ENCODE measurements at regions not wholly inside any gene's neighbourhood (a gene's known extent, or its start where the extent isn't known, plus 50 kb on each side); places are given as distances from the start of the nearest gene placed in this dataset.
A peak's percentile ranks its signal among the peaks of the same experiment; 100 is the strongest.
"Not testable (repeated sequence)": the region's sequence is repeated elsewhere in the genome, so short reads cannot be mapped to it uniquely, and the experiment has no call there.

DNA sequence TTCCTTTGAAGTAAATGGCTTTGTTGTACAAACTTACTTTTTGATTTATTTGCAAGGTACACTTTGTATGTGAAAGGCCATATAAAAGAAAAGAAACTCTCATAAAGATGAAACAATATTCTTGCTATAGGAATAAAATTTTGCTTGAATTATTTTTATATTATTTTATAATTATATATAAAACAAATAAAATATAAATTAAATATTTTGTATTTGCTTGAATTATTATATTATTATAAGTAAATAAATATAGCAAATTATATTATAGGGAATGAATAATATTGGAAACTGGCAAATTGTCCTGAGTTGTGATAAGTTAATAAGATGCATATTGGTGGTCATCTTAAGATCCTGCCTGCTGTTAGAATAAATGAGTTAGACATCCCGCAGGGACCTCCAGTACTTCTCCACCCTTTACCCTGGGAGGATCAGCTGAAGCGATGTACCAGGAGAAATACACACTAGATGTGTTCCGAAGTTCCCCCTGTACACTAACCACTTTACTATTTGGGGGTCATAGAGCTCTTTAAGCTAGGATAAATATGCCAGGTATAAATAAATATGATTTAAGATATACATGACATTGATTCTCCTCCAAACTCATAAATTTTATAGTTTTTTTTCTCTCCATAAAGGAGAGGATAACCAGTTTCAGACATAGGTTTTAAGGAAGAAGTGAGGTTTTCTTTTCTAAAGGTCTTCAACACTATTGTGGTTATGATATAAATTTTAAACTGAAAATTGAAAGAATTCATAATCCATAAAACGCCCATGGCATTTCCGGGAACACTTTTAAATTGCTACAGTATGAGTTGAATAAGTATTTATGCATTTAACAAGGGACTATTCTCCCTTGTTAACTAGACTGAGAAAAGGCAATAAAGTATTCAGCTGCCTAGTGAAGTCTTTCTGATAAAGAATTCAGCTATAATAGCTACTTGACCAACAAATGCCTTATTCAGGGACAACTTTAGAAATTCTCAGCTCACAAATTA, 486.3 kb upstream of the MARCKS start:
- no peak for DNase-seq (ENCODE audit: low read depth)

DNA sequence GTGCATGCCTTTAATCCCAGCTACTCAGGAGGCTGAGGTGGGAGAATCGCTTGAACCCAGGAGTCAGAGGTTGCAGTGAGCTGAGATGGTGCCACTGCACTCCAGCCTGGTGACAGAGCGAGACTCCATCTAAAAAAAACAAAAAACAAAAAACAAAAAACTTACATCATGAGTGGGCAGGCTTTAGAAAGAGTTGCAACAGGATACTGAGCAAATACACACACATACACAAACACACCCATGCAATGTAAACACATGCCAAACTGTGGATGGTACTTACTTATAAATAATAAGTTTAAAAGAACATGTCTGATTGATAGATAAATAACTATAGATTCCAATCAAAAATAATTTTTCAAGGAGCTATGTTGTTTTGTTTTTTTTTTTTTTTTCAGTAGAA, 481.7 kb upstream of the MARCKS start:
- DNase-seq (ENCODE audit: low read depth) = not testable (repeated sequence)

GRCh38 chr6:113375950-113376846, 480.9 kb upstream of the MARCKS start:
- DNase-seq (ENCODE audit: low read depth) = peak; percentile 78

GRCh38 chr6:113376847-113377165, 480.3 kb upstream of the MARCKS start:
- DNase-seq (ENCODE audit: low read depth) = no peak

DNA sequence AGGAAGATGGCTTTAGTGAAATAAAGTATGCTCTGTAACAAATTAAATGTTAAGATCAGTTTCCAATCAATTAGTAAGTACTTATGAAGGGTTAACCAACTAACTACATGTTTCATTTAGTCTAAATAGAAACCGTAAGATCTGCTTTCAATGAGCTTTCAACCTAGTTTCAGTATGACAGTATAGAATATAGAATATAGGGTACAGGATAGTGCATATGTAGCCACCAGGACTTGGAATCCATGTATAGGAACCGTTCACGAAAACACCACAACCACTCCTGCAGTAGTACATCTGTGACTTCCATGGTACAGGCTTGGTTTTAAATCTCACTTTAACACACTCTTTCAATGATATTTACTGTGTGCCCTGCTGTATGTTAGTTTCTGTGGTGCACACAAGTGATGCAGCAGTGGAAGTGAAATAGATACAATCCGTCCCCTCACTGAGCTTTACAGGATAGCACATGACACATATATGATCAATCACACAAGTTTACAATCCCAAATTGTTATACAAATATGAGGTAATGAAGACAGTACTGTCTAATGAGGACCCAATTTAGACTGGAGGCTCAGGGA, 479.7 kb upstream of the MARCKS start:
- DNase-seq (ENCODE audit: low read depth) = no peak

- DNase-seq (ENCODE audit: low read depth) = no peak
These were observed 476.6 kb upstream of the MARCKS start for GRCh38 chr6:113380591-113380990.

DNA sequence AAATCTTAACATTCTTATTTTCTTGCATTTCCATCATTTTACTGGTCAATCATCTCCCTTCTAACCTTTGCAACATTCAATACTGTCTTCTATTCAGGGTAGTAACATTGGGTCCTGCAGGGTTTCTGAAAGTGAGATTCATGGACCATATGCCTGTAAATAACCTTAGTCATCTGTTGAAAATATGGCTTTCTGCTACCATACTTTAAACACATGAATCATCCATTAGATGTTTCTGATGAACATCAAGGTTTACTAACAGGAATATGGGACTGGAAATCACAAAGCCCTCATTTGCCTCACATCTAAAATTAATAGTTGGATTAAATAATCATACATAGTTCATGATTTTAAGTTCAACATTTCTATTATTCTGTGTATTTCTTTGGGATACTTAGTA, 475.9 kb upstream of the MARCKS start:
- DNase-seq (ENCODE audit: low read depth) = no peak

- DNase-seq (ENCODE audit: low read depth) = no peak
These were observed 475.2 kb upstream of the MARCKS start for GRCh38 chr6:113381959-113382358.

DNA sequence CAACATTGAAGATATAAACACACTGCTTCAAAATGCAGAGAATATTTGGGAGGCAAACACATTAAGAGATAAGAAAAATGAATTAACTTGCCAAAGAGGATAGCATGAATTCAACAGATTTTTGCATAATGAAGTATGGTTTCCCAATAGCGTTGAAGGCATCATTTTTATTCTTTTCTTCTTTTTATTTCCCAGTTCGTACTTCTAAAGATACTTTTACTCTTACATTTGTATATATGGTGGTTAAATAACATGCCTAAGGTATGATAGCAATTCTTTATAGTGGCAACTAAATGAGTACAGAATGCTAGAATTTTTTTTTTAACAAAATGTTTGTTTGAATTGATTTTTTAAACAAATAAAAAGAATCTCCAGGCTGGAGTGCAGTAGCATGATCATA, 473.4 kb upstream of the MARCKS start:
- no peak for DNase-seq (ENCODE audit: low read depth)

DNA sequence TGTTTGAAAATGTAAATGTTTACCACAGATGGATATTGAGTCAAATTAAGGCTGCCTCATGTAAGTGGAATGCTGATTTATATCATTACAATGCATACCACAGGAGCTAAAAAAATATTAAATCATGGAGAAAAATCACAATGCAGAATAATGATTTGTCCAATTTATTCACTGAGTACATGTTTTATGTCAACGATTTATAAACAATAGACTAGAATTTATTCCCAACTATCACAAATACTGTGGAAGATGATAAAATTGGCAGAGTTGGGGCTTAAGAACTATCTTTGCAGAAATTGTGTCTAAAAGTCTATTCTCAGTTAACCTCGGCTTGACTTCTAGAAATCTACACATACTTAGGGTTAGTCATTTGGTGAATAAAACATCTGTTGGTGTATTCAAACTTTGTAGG, 472.1 kb upstream of the MARCKS start:
- no peak for DNase-seq (ENCODE audit: low read depth)

DNA sequence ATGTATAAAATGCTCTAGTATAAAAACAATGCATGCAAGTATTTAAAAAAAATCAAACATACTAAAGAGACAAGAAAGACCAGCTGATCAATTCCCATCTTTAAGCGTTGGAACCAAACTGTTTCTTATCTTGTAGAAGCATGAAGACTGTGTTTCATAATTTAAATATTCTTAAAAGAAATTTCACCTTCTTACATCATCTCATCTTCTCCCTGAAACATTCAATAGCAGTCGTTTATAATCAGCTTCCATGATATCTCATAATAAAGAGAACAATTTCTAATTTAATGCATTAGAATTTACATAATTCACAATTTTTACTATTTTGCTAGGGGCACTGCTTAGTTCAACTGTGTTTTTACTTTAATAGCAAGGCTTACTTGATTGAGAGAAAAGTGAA, 468.1 kb upstream of the MARCKS start:
- DNase-seq (ENCODE audit: low read depth) = no peak

DNA sequence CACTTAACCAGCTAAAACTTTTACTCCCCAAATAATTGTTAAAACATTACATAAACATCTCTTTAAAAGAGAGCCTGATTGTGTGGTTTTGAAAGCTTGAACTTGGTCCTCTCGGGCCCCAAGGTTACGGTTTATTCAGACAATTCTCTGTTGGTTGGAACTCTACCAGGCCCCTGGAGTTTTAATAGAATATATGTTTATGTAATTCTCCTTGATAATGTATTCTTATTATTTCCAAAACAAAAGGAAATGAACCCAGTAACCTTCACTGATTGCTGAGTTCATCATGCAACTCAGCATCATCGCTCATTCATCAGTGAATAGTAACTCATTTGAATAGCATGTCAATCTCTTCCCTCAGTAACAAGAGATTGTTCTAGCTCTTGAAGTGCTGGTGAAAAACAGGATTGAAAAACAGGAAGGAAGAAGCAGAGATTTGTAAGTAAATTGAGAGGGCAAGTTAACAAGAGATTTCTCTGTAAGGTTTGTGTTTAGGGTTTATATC, 464.5 kb upstream of the MARCKS start:
- no peak for DNase-seq (ENCODE audit: low read depth)

GRCh38 chr6:113394216-113394615, 462.9 kb upstream of the MARCKS start:
- DNase-seq (ENCODE audit: low read depth) = no peak

GRCh38 chr6:113394729-113395128, 462.4 kb upstream of the MARCKS start:
- DNase-seq (ENCODE audit: low read depth) = no peak

DNA sequence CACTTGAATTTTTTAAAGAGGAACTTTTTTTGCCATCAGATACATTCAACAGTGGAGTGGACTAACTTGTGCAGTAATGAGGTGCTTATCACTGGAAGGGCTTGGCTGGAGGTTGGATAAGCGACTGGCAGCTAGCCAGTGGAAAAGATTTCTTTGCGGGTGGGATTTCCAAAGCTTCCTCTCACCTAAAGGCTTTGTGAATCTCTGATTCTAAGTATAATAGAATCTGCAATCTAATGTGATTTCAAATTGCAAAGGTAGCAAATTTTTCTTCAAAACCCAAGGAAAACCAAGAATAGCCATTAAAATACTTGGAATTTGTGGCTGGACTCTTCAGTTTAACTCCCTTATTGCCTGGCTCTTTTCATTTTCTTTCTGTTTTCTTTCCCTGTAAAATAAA, 460.4 kb upstream of the MARCKS start:
- DNase-seq (ENCODE audit: low read depth) = no peak

DNA sequence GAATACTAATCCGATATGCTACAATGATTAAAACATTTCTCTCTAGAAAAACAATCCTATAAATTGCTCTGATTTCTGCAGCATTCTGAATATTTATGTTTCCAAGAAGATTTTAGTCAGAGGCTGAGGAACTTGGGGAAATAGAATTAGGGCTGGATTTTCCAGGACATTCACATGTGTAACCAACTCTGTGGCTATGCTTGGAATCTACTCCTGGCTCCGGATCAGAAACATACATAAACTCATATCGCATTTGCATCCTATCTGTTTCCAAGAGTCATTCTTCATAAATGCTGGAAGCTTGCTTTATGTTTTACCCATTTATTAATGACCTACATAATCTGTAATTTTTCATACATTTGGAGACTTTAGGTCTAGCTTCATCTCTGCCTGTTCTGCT, 459.9 kb upstream of the MARCKS start:
- no peak for DNase-seq (ENCODE audit: low read depth)

DNA sequence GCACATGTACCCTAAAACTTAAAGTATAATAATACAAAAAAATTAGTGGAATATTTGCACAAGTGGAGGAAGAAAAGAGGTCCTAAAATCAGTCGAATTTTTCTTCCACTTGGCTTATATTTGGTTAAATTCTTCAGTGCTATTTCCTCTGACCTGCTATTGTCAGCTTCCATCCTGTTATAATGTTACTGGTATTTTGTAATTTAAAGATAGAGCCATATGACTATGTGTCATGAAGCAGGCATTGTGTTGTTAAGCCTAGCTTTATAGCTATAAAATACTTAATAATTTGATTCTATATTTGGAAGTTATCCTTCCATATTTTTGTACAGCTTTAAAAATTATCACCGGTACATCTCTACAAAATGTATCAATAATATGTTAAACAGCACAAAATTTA, 455.9 kb upstream of the MARCKS start:
- DNase-seq (ENCODE audit: low read depth) = no peak

DNA sequence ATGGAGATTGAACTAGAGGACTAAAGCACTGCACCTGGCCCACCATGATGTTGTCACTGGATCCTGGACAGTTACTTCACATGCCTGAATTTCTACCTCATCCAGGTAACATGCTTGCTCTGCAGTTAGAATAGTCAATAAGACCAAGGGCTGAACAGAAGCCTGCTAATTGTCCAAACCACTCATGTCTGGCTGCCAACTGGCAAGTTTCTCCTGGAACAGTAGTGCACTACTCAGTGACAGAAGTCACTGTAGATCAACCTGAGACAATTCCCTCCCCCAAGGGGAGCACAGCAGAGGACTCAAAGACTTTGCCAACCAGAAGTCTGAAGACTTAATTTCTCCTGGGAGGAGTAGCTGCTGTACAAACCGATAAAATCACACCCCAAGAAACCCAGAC, 454.6 kb upstream of the MARCKS start:
- no peak for DNase-seq (ENCODE audit: low read depth)

- no peak for DNase-seq (ENCODE audit: low read depth)
These were observed 453.1 kb upstream of the MARCKS start for GRCh38 chr6:113403966-113404595.

GRCh38 chr6:113405326-113406047, 451.7 kb upstream of the MARCKS start:
- peak; percentile 31 for DNase-seq (ENCODE audit: low read depth)

GRCh38 chr6:113406048-113406695, 451.0 kb upstream of the MARCKS start:
- no peak for DNase-seq (ENCODE audit: low read depth)
